ENCODE measurements at regions not wholly inside any gene's neighbourhood (a gene's known extent, or its start where the extent isn't known, plus 50 kb on each side); places are given as distances from the start of the nearest gene placed in this dataset.

GRCh38 chr7:9181356-9181755, 747.9 kb downstream of the NXPH1 start:
- H4K91ac ChIP-seq (ENCODE audit: insufficient read depth, low read depth, low read length): no peak overlapping the region
- no TSS peak for BruUV-seq (replicated peaks)
- no peaks in the 10 kb centered on the region for H3K9me1 ChIP-seq (ENCODE audit: insufficient read depth, low read length)
- no peak overlapping the region for H4K8ac ChIP-seq (ENCODE audit: low read depth in 2 of 2, low read length in 2 of 2)
- no peaks in the 10 kb centered on the region for H3K4me1 ChIP-seq (ENCODE audit: control insufficient read depth, insufficient read depth, low read length)
- H2AK9ac ChIP-seq (replicated peaks; ENCODE audit: low read depth, low read length, poor library complexity): no peak overlapping the region
- H2BK120ac ChIP-seq (ENCODE audit: low read depth, low read length): no peak overlapping the region
- no peak overlapping the region for H2BK15ac ChIP-seq (ENCODE audit: low read depth, low read length)
- ChIA-PET POLR2A (ENCODE audit: unreplicated experiment) (no interaction called here), CTCF (no interaction called here)
- no peak overlapping the region for H3K56ac ChIP-seq (ENCODE audit: extremely low read depth, insufficient read depth, low read length)
- no peaks in the 10 kb centered on the region for H3K79me1 ChIP-seq (ENCODE audit: low read depth in 1 of 2, low read length in 2 of 2)
- no peak overlapping the region for H3K14ac ChIP-seq (replicated peaks; ENCODE audit: low read depth, low read length)
- no peak for TF ChIP-seq CTCF (conservative IDR thresholded peaks at IDR 0.05; ENCODE audit: low read depth, low read length)
- TF ChIP-seq RAD21 (IDR thresholded peaks at IDR 0.05; ENCODE audit: low read length): no peak
- TF ChIP-seq CEBPB (IDR thresholded peaks at IDR 0.05; ENCODE audit: low read depth, low read length): no peak
- TF ChIP-seq MXI1 (IDR thresholded peaks at IDR 0.05; ENCODE audit: borderline replicate concordance, low read depth, low read length): no peak
- TF ChIP-seq, protein P1, sequence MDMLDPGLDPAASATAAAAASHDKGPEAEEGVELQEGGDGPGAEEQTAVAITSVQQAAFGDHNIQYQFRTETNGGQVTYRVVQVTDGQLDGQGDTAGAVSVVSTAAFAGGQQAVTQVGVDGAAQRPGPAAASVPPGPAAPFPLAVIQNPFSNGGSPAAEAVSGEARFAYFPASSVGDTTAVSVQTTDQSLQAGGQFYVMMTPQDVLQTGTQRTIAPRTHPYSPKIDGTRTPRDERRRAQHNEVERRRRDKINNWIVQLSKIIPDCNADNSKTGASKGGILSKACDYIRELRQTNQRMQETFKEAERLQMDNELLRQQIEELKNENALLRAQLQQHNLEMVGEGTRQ (IDR thresholded peaks at IDR 0.05; ENCODE audit: low read depth, low read length): no peak
- TF ChIP-seq POLR2A (IDR thresholded peaks at IDR 0.05; ENCODE audit: low read depth, low read length): no peak
- TF ChIP-seq CHD1 (IDR thresholded peaks at IDR 0.05; ENCODE audit: low read depth, low read length): no peak
- TF ChIP-seq RCOR1 (IDR thresholded peaks at IDR 0.05; ENCODE audit: insufficient replicate concordance, low read length): no peak
- no peak for TF ChIP-seq NFE2L2 (IDR thresholded peaks at IDR 0.05; ENCODE audit: low read depth, low read length)
- TF ChIP-seq MAZ (IDR thresholded peaks at IDR 0.05; ENCODE audit: borderline replicate concordance, low read depth, low read length): no peak
- TF ChIP-seq MAFK (IDR thresholded peaks at IDR 0.05; ENCODE audit: low read depth, low read length): no peak
- no peak for TF ChIP-seq SMC3 (IDR thresholded peaks at IDR 0.05; ENCODE audit: low read depth, low read length)
- no peak for TF ChIP-seq RFX5 (IDR thresholded peaks at IDR 0.05; ENCODE audit: low read depth, low read length)
- TF ChIP-seq BHLHE40 (IDR thresholded peaks at IDR 0.05; ENCODE audit: low read depth, low read length): no peak
- TF ChIP-seq FOS (IDR thresholded peaks at IDR 0.05; ENCODE audit: low read depth, low read length): no peak
- no peak for TF ChIP-seq ELK1 (IDR thresholded peaks at IDR 0.05; ENCODE audit: borderline replicate concordance, low read depth, low read length)
- no CpG with 5 or more reads among the region's 1 CpG for WGBS, 2 experiments (ENCODE audit: extremely low coverage in 2 of 2, insufficient read length in 1 of 2)
- H2AFZ ChIP-seq (replicated peaks; ENCODE audit: low read length, poor library complexity): no peak overlapping the region
- H3K23ac ChIP-seq (ENCODE audit: low read depth, low read length): no peak overlapping the region
- H3K9me3 ChIP-seq (ENCODE audit: control insufficient read depth, insufficient read depth, low read length): no peaks in the 10 kb centered on the region; the same call in 1 of the 2 replicates
- ATAC-seq (ENCODE audit: low read depth) (no peak), DNase-seq (no peak)
- in situ Hi-C loops (cut with MboI; ENCODE audit: low sequenced_read_pairs) (no loop called here), intact Hi-C loops (cut with micrococcal nuclease) (no loop called here), dilution Hi-C loops (cut with HindIII; ENCODE audit: low sequenced_read_pairs, unreplicated experiment) (no loop called here)
- no peaks in the 10 kb centered on the region for H3K27me3 ChIP-seq (ENCODE audit: control insufficient read depth, insufficient read depth, low read length)
- H3K4me3 ChIP-seq (ENCODE audit: insufficient read depth, low read depth, low read length): no peak overlapping the region
- no peak overlapping the region for H3K27ac ChIP-seq (ENCODE audit: insufficient read depth, low read length)
- no peak overlapping the region for H3K18ac ChIP-seq (ENCODE audit: low read depth, low read length)
- no peak overlapping the region for H2BK20ac ChIP-seq (ENCODE audit: low read depth, low read length)
- H3K36me3 ChIP-seq (ENCODE audit: control insufficient read depth, insufficient read depth, low read length): no peaks in the 10 kb centered on the region
- H3K4me2 ChIP-seq (ENCODE audit: low read depth, low read length): no peak overlapping the region
- H4K20me1 ChIP-seq (ENCODE audit: insufficient read depth, low read length): no peaks in the 10 kb centered on the region
- H4K5ac ChIP-seq (ENCODE audit: low read depth, low read length): no peak overlapping the region
- no peak overlapping the region for H3K9ac ChIP-seq (ENCODE audit: low read depth, low read length)
- no peak overlapping the region for H2BK5ac ChIP-seq (ENCODE audit: low read depth, low read length, poor library complexity, severe bottlenecking)
- H3K4ac ChIP-seq (ENCODE audit: low read depth, low read length): no peak overlapping the region
- no peak overlapping the region for H2AK5ac ChIP-seq (ENCODE audit: low read depth, low read length)

Measured in IMR-90 (cell line).